GM12878 (cell line): ENCODE measurements at regions not wholly inside any gene's neighbourhood (a gene's known extent, or its start where the extent isn't known, plus 50 kb on each side); places are given as distances from the start of the nearest gene placed in this dataset.

Experiments used
- ATAC-seq: fragments of 200-7000 bp; cut with Tn5 transposase; 3 replicates; pipeline ENCODE4 v1.9.1; 2020; ENCODE audit warnings: mild to moderate bottlenecking, moderate library complexity
- BruUV-seq: library from RNA; stranded (reverse); fragments of 400-500 nt; replicated peaks from 2 replicates; lab custom pipeline; 2021; lab: Mats Ljungman, UMichigan
- CTCF ChIA-PET: fragments of 300-600 bp; sonication (Branson Sonifier 250); formaldehyde crosslinking; extraction: SDS; loops from one replicate; lab custom pipeline; 2021; ENCODE audit warnings: inconsistent platforms; lab: Yijun Ruan, JAX
- POLR2A ChIA-PET: fragments of 350-600 bp; formaldehyde crosslinking; extraction: SDS; loops from one replicate; lab custom pipeline; 2021; ENCODE audit warnings: inconsistent platforms; lab: Charles Lee
- RAD21 ChIA-PET: fragments of 300-600 bp; sonication (Branson Sonifier 250); formaldehyde crosslinking; loops from one replicate; lab custom pipeline; 2023; ENCODE audit warnings: antibody characterized with exemption; ENCODE audit not compliant: unreplicated experiment; lab: Charles Lee
- SMC1A ChIA-PET: fragments of 300-600 bp; sonication (Branson Sonifier 250); formaldehyde crosslinking; loops from one replicate; lab custom pipeline; 2023; ENCODE audit not compliant: unreplicated experiment, uncharacterized antibody; lab: Charles Lee
- DNase-seq: peaks from one replicate; pipeline ENCODE4 v3.0.0-alpha.2; 2011; ENCODE audit warnings: low read depth, low spot score
- FAIRE-seq: peaks from 3 replicates; lab custom pipeline; 2011; peaks lifted over from hg19 to GRCh38; lab: Jason Lieb, UNC
- H2AFZ ChIP-seq: 2 replicates; pipeline ENCODE4 v1.6.0; 2011; ENCODE audit warnings: low read depth, low read length, control low read depth; ENCODE audit not compliant: control insufficient read depth
- H3K27ac ChIP-seq: 2 replicates; pipeline ENCODE4 v1.5.1; 2011; ENCODE audit warnings: control low read depth; ENCODE audit not compliant: control insufficient read depth, insufficient read depth
- H3K27me3 ChIP-seq, 2 experiments: replicated peaks in 1 of 2; 2 replicates each; pipeline versions ENCODE4 v1.6.0 to v1.6.1; 2011; ENCODE audit warnings: low read length in 1 of 2; ENCODE audit not compliant: control insufficient read depth in 2 of 2, insufficient read depth in 2 of 2
- H3K36me3 ChIP-seq, 2 experiments: 2 replicates each; pipeline ENCODE4 v1.5.1; 2011; ENCODE audit warnings: low read length in 1 of 2; ENCODE audit not compliant: control insufficient read depth in 2 of 2, insufficient read depth in 2 of 2
- H3K4me1 ChIP-seq: 2 replicates; pipeline ENCODE4 v1.6.1; 2011; ENCODE audit warnings: mild to moderate bottlenecking, low read length, moderate library complexity, mixed read lengths; ENCODE audit not compliant: control insufficient read depth, insufficient read depth
- H3K4me2 ChIP-seq: 2 replicates; pipeline ENCODE4 v1.6.0; 2011; ENCODE audit warnings: control low read depth; ENCODE audit not compliant: control insufficient read depth, insufficient read depth
- H3K4me3 ChIP-seq: fragments of 200-600 bp; sonication (generic); 2 replicates; pipeline ENCODE4 v1.5.1; 2016
- H3K79me2 ChIP-seq: 2 replicates; pipeline ENCODE4 v1.6.0; 2011; ENCODE audit warnings: low read length; ENCODE audit not compliant: control insufficient read depth, insufficient read depth
- H3K9ac ChIP-seq: 2 replicates; pipeline ENCODE4 v1.8.0; 2011; ENCODE audit warnings: low read length, control low read depth, mixed read lengths; ENCODE audit not compliant: control insufficient read depth, insufficient read depth
- H3K9me3 ChIP-seq: replicated peaks from 3 replicates; pipeline ENCODE4 v1.5.1; 2011; ENCODE audit warnings: mild to moderate bottlenecking, low read length; ENCODE audit not compliant: control insufficient read depth, insufficient read depth
- H4K20me1 ChIP-seq: 2 replicates; pipeline ENCODE4 v1.6.0; 2011; ENCODE audit not compliant: control insufficient read depth, insufficient read depth
- MXI1 ChIP-seq: fragments of 150-350 bp; IDR thresholded peaks from 2 replicates; pipeline ENCODE4 v1.6.1; 2011; ENCODE audit warnings: low read depth, mild to moderate bottlenecking, inconsistent platforms, low read length, improper control_type of control experiment
- POLR2A ChIP-seq: IDR thresholded peaks from 2 replicates; pipeline ENCODE4 v1.6.1; 2011; ENCODE audit warnings: low read depth, mild to moderate bottlenecking, low read length
- RELA ChIP-seq: fragments of 450-650 bp; IDR thresholded peaks from 2 replicates; pipeline ENCODE4 v1.8.0; 2014; ENCODE audit warnings: borderline replicate concordance; ENCODE audit not compliant: partially characterized antibody
- SIN3A ChIP-seq: IDR thresholded peaks from 2 replicates; pipeline ENCODE4 v1.6.1; 2012; ENCODE audit warnings: low read depth, low read length, improper control_type of control experiment
- YY1 ChIP-seq: IDR thresholded peaks from 2 replicates; pipeline ENCODE4 v1.6.1; 2011; ENCODE audit warnings: low read depth, mild to moderate bottlenecking, low read length
- ZBTB11 ChIP-seq: fragments of 450-650 bp; formaldehyde crosslinking; IDR thresholded peaks from 2 replicates; pipeline ENCODE4 v1.5.0; 2022; ENCODE audit warnings: mild to moderate bottlenecking, missing genetic modification characterization
- ZSCAN29 ChIP-seq: fragments of 450-650 bp; IDR thresholded peaks from 2 replicates; pipeline ENCODE4 v1.6.1; 2017; ENCODE audit warnings: mild to moderate bottlenecking, moderate library complexity
- WGBS: methylation state at CpG from one replicate; pipeline ENCODE4 v1.1.6; 2016; ENCODE audit warnings: low lambda C conversion rate; ENCODE audit not compliant: insufficient replicate concordance, insufficient coverage; ENCODE audit errors: missing lambda C conversion rate; 5-methylcytosine and 5-hydroxymethylcytosine counted together
- in situ Hi-C: fragments of 300-500 bp; cut with MboI; formaldehyde crosslinking; loops from 9 replicates; pipeline ENCODE4 v1.14.3; 2018; ENCODE audit warnings: mixed read lengths
- intact Hi-C: fragments of 100-400 bp; cut with micrococcal nuclease; formaldehyde crosslinking; loops from one replicate; pipeline ENCODE4 v1.14.2; 2022; ENCODE audit not compliant: unreplicated experiment

- ATAC-seq, result no peak
- Histone ChIP-seq H3K9ac (no peak overlapping the region), H3K4me3 (no peak overlapping the region), H3K9me3 (no peaks in the 10 kb centered on the region), H4K20me1 (no peaks in the 10 kb centered on the region), H3K36me3 (no peaks in the 10 kb centered on the region), H3K4me2 (no peak overlapping the region), H3K79me2 (no peaks in the 10 kb centered on the region), H3K27ac (no peak overlapping the region), H3K27me3 (no peaks in the 10 kb centered on the region; a peak in 1 of 4 replicates), H2AFZ (no peak overlapping the region), H3K4me1 (no peaks in the 10 kb centered on the region)
- WGBS, result 50% methylated on average over 3 of the region's 3 CpGs
- in situ Hi-C loops, result no loop called here
- ChIA-PET SMC1A (no interaction called here), RAD21 (no interaction called here), POLR2A (interaction anchor here (0.6 kb wide), 1 partner anchor 1228 kb away, joined by 3 read pairs; no protein-coding TSS in a partner anchor), CTCF (no interaction called here)
- intact Hi-C loops, result no loop called here
- FAIRE-seq, result no peak
- no TSS peak for BruUV-seq
- DNase-seq, result no peak
- TF ChIP-seq RELA (no peak), SIN3A (no peak), ZSCAN29 (no peak), YY1 (no peak), ZBTB11 (no peak), POLR2A (no peak), MXI1 (no peak)
Observed at GRCh38 chr16:66152823-66153393, 213.6 kb upstream of the CDH5 start.
